Thymus (tissue), 11 donors: ENCODE measurements at regions not wholly inside any gene's neighbourhood (a gene's known extent, or its start where the extent isn't known, plus 50 kb on each side); places are given as distances from the start of the nearest gene placed in this dataset.

Source experiments
- DNase-seq, 9 donors: peaks; one replicate each; pipeline ENCODE4 v3.0.0-alpha.2; 2013; ENCODE audit warnings: low spot score in 9 of 9, low read depth in 6 of 9, missing footprints in 1 of 9
- H3K27ac ChIP-seq, 2 donors: one replicate each; pipeline ENCODE4 v1.5.1; 2013; ENCODE audit warnings: control low read depth in 1 of 2, low read depth in 1 of 2, low read length in 1 of 2, mild to moderate bottlenecking in 1 of 2, moderate library complexity in 1 of 2
- H3K27me3 ChIP-seq, 2 donors: one replicate each; pipeline ENCODE4 v1.5.1; 2013; ENCODE audit warnings: low read length in 1 of 2; ENCODE audit not compliant: control insufficient read depth in 2 of 2, insufficient read depth in 1 of 2
- H3K36me3 ChIP-seq, 2 donors: one replicate each; pipeline ENCODE4 v1.5.1; 2013; ENCODE audit warnings: low read length in 1 of 2, mild to moderate bottlenecking in 1 of 2, moderate library complexity in 1 of 2; ENCODE audit not compliant: control insufficient read depth in 2 of 2, insufficient read depth in 2 of 2
- H3K4me1 ChIP-seq, 2 donors: one replicate each; pipeline ENCODE4 v1.5.1; 2013; ENCODE audit warnings: low read length in 2 of 2; ENCODE audit not compliant: control insufficient read depth in 2 of 2, insufficient read depth in 2 of 2
- H3K4me3 ChIP-seq, 2 donors: one replicate each; pipeline ENCODE4 v1.5.1; 2013; ENCODE audit warnings: low read length in 2 of 2, control low read depth in 1 of 2, mild to moderate bottlenecking in 1 of 2
- H3K9me3 ChIP-seq, 2 donors: one replicate each; pipeline ENCODE4 v1.5.1; 2013; ENCODE audit warnings: low read length in 1 of 2, mild to moderate bottlenecking in 1 of 2; ENCODE audit not compliant: control insufficient read depth in 2 of 2, insufficient read depth in 1 of 2
- WGBS: extraction: QIAGEN DNeasy Blood & Tissue Kit; methylation state at CpG from one replicate; pipeline ENCODE4 v1.1.7; 2013; 5-methylcytosine and 5-hydroxymethylcytosine counted together
- donor health status: healthy.

- peaks cover 41 to 77% of the 10 kb centered on the region in 2 donors for H3K4me1 ChIP-seq
- DNase-seq: peak in 6 of 9 donors; percentile 54 to 89 (median 65)
- peak overlapping the region; percentile 99 to 100 for H3K27ac ChIP-seq
Measured at GRCh38 chr13:50126263-50126992, 111.2 kb downstream of the KCNRG start.

GRCh38 chr13:50126993-50127725 lies 111.9 kb downstream of the KCNRG start:
- H3K27me3 ChIP-seq: peaks cover 38 to 57% of the 10 kb centered on the region in 2 donors
- H3K27ac ChIP-seq: peak overlapping the region; percentile 99 to 100
- 40% methylated on average over 51 of the region's 51 CpGs for WGBS
- peak in 6 of 9 donors; percentile 67 to 91 (median 80) for DNase-seq
- H3K9me3 ChIP-seq: peaks cover 0 to 21% of the 10 kb centered on the region in 2 donors
- peak overlapping the region; percentile 66 to 96 for H3K4me3 ChIP-seq
- H3K4me1 ChIP-seq: peaks cover 41 to 76% of the 10 kb centered on the region in 2 donors
- H3K36me3 ChIP-seq: no peaks in the 10 kb centered on the region

More at GRCh38 chr13:50126263-50126992, 111.2 kb downstream of the KCNRG start:
- H3K4me3 ChIP-seq: peak overlapping the region; percentile 66 to 96
- peaks cover 31 to 50% of the 10 kb centered on the region in 2 donors for H3K27me3 ChIP-seq
- peaks cover 2 to 7% of the 10 kb centered on the region in 2 donors for H3K36me3 ChIP-seq
- 55% methylated on average over 28 of the region's 28 CpGs for WGBS
- H3K9me3 ChIP-seq: peaks cover 0 to 21% of the 10 kb centered on the region in 2 donors

- Histone ChIP-seq H3K9me3 (peaks cover 0 to 25% of the 10 kb centered on the region in 2 donors), H3K4me1 (peaks cover 35 to 77% of the 10 kb centered on the region in 2 donors)
- peak in 1 of 9 donors; percentile 24 for DNase-seq
Measured at GRCh38 chr13:50127726-50128291, 112.6 kb downstream of the KCNRG start.

GRCh38 chr13:50128428-50128931 lies 113.2 kb downstream of the KCNRG start:
- H3K4me1 ChIP-seq: peaks cover 32 to 75% of the 10 kb centered on the region in 2 donors
- peaks cover 47 to 70% of the 10 kb centered on the region in 2 donors for H3K27me3 ChIP-seq
- peak in 3 of 9 donors; percentile 18 to 40 (median 32) for DNase-seq
- no peaks in the 10 kb centered on the region for H3K36me3 ChIP-seq
- peak overlapping the region in 1 of 2 donors; percentile 35 for H3K4me3 ChIP-seq
- peak overlapping the region in 1 of 2 donors; percentile 70 for H3K27ac ChIP-seq
- H3K9me3 ChIP-seq: peaks cover 0 to 32% of the 10 kb centered on the region in 2 donors
- WGBS: 89% methylated on average over 18 of the region's 18 CpGs

More at GRCh38 chr13:50127726-50128291, 112.6 kb downstream of the KCNRG start:
- Histone ChIP-seq H3K36me3 (no peaks in the 10 kb centered on the region), H3K27ac (peak overlapping the region in 1 of 2 donors; percentile 100), H3K4me3 (peak overlapping the region; percentile 66 to 96), H3K27me3 (peaks cover 42 to 64% of the 10 kb centered on the region in 2 donors)
- WGBS: 64% methylated on average over 39 of the region's 39 CpGs

- 40% methylated on average over 30 of the region's 30 CpGs for WGBS
- Histone ChIP-seq H3K4me3 (peak overlapping the region; percentile 20 to 35), H3K9me3 (peaks cover 0 to 36% of the 10 kb centered on the region in 2 donors), H3K4me1 (peaks cover 32 to 72% of the 10 kb centered on the region in 2 donors), H3K36me3 (no peaks in the 10 kb centered on the region), H3K27me3 (peaks cover 54 to 77% of the 10 kb centered on the region in 2 donors), H3K27ac (peak overlapping the region in 1 of 2 donors; percentile 70)
- DNase-seq: peak in 5 of 9 donors; percentile 16 to 79 (median 49)
Measured at GRCh38 chr13:50129081-50129705, 113.9 kb downstream of the KCNRG start.

- no peaks in the 10 kb centered on the region for H3K36me3 ChIP-seq
- WGBS: 7% methylated on average over 22 of the region's 22 CpGs
- peaks cover 0 to 36% of the 10 kb centered on the region in 2 donors for H3K9me3 ChIP-seq
- H3K4me1 ChIP-seq: peaks cover 32 to 72% of the 10 kb centered on the region in 2 donors
- H3K4me3 ChIP-seq: peak overlapping the region; percentile 35 to 57
- peak in 1 of 9 donors; percentile 52 for DNase-seq
- H3K27me3 ChIP-seq: peaks cover 57 to 82% of the 10 kb centered on the region in 2 donors
- peak overlapping the region in 1 of 2 donors; percentile 26 for H3K27ac ChIP-seq
Measured at GRCh38 chr13:50129706-50130122, 114.5 kb downstream of the KCNRG start.

GRCh38 chr13:50130123-50130946 lies 115.1 kb downstream of the KCNRG start:
- Histone ChIP-seq H3K36me3 (no peaks in the 10 kb centered on the region), H3K27ac (peak overlapping the region in 1 of 2 donors; percentile 15), H3K4me3 (peak overlapping the region; percentile 35 to 57), H3K4me1 (peaks cover 32 to 72% of the 10 kb centered on the region in 2 donors), H3K9me3 (peaks cover 0 to 36% of the 10 kb centered on the region in 2 donors), H3K27me3 (peaks cover 57 to 86% of the 10 kb centered on the region in 2 donors)
- peak in 4 of 9 donors; percentile 24 to 65 (median 36) for DNase-seq
- 1% methylated on average over 63 of the region's 63 CpGs for WGBS
